ENCODE measurements at regions not wholly inside any gene's neighbourhood (a gene's known extent, or its start where the extent isn't known, plus 50 kb on each side); places are given as distances from the start of the nearest gene placed in this dataset.
"Not testable (repeated sequence)": the region's sequence is repeated elsewhere in the genome, so short reads cannot be mapped to it uniquely, and the experiment has no call there.

- DNase-seq (ENCODE audit: low read depth) = no peak
- H3K4me3 ChIP-seq (ENCODE audit: low read depth, low read length) = no peak overlapping the region
- TF ChIP-seq, protein P1, sequence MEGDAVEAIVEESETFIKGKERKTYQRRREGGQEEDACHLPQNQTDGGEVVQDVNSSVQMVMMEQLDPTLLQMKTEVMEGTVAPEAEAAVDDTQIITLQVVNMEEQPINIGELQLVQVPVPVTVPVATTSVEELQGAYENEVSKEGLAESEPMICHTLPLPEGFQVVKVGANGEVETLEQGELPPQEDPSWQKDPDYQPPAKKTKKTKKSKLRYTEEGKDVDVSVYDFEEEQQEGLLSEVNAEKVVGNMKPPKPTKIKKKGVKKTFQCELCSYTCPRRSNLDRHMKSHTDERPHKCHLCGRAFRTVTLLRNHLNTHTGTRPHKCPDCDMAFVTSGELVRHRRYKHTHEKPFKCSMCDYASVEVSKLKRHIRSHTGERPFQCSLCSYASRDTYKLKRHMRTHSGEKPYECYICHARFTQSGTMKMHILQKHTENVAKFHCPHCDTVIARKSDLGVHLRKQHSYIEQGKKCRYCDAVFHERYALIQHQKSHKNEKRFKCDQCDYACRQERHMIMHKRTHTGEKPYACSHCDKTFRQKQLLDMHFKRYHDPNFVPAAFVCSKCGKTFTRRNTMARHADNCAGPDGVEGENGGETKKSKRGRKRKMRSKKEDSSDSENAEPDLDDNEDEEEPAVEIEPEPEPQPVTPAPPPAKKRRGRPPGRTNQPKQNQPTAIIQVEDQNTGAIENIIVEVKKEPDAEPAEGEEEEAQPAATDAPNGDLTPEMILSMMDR (conservative IDR thresholded peaks at IDR 0.05; ENCODE audit: low read depth, low read length) = no peak
Measured at GRCh38 chr2:129828792-129829191, 150.7 kb upstream of the RAB6C start.

DNA sequence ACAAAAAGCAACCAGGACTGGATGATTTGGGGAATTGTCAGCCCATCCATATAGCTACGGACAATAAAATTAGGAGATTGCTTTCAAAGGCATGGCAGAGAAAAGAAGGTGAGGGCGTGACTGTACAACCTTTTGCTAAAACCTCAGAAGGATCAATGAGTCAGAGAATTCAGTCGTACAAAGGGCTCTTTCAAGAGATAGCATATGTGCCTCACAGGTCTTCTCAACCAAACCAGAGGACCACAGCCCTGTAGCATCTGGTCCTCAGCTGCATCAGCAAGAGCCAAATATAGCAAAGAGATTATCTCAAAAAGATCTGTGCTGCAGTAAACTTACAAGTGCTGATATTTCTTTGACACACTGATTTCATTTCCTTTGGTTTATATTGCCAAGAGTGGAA lies 149.9 kb upstream of the RAB6C start:
- TF ChIP-seq, protein P1 (conservative IDR thresholded peaks at IDR 0.05; ENCODE audit: low read depth, low read length) = no peak
- H3K4me3 ChIP-seq (ENCODE audit: low read depth, low read length) = no peak overlapping the region
- no peak for DNase-seq (ENCODE audit: low read depth)

GRCh38 chr2:129831018-129831417 lies 148.4 kb upstream of the RAB6C start:
- no peak overlapping the region for H3K4me3 ChIP-seq (ENCODE audit: low read depth, low read length)
- no peak for DNase-seq (ENCODE audit: low read depth)
- TF ChIP-seq, protein P1 (conservative IDR thresholded peaks at IDR 0.05; ENCODE audit: low read depth, low read length) = no peak

DNA sequence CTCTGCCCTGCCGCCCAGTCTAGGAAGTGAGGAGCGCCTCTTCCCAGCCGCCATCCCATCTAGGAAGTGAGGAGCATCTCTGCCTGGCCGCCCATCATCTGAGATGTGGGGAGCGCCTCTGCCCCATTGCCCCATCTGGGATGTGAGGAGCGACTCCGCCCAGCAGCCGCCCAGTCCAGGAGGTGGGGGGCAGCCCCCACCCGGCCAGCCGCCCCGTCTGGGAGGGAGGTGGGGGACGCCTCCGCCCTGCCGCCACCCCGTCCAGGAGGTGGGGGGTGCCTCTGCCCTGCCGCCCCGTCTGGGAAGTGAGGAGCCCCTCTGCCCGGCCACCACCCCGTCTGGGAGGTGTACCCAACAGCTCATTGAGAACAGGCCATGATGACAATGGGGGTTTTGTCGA lies 146.0 kb upstream of the RAB6C start:
- H3K4me3 ChIP-seq (ENCODE audit: low read depth, low read length); DNase-seq (ENCODE audit: low read depth): not testable (repeated sequence)

GRCh38 chr2:129847043-129847442 lies 132.4 kb upstream of the RAB6C start:
- no peak overlapping the region for H3K4me3 ChIP-seq (ENCODE audit: low read depth, low read length)
- TF ChIP-seq, protein P1 (conservative IDR thresholded peaks at IDR 0.05; ENCODE audit: low read depth, low read length) = no peak
- DNase-seq (ENCODE audit: low read depth) = no peak

DNA sequence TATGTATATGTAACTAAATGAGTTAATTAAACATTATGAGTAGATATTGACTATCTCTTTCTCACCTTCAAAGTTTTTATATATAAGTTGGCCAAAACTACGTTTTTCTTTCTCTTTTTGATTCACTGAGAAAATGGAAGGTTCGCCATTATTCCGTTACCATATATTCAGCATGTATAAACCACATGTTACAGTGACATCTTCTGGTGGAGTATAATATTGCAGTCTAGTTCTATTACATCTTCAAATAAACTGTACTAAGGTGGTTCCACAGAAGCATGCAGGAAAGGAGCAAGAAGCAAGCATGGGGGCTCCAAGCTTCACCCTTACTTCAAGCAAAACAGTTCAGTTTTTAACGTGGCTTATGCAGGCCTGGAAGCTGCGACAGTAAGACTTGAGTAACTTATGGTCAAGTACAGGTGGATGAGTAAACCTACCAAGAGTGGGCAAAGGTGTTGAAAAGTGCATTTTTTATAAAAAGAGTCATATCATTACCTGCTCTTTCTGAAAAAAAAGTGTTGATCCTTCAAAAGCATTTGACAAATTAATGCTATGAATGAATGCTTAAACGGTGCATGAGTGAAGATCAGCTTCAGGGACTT lies 129.8 kb upstream of the RAB6C start:
- H3K4me3 ChIP-seq (ENCODE audit: low read depth, low read length) = no peak overlapping the region
- DNase-seq (ENCODE audit: low read depth) = peak; percentile 44
- TF ChIP-seq, protein P1 (conservative IDR thresholded peaks at IDR 0.05; ENCODE audit: low read depth, low read length) = peak; percentile 66

- TF ChIP-seq, protein P1 (conservative IDR thresholded peaks at IDR 0.05; ENCODE audit: low read depth, low read length) = no peak
- H3K4me3 ChIP-seq (ENCODE audit: low read depth, low read length) = no peak overlapping the region
- DNase-seq (ENCODE audit: low read depth) = no peak
Measured at GRCh38 chr2:129857200-129857599, 122.3 kb upstream of the RAB6C start.
